Neuronal stem cell (in vitro differentiated cells): ENCODE measurements at regions not wholly inside any gene's neighbourhood (a gene's known extent, or its start where the extent isn't known, plus 50 kb on each side); places are given as distances from the start of the nearest gene placed in this dataset.

Source experiments
- DNase-seq: peaks from one replicate; pipeline ENCODE4 v3.0.0-alpha.2; 2013; ENCODE audit warnings: low spot score
- H2AFZ ChIP-seq: one replicate; pipeline ENCODE4 v1.6.1; 2013; ENCODE audit warnings: mild to moderate bottlenecking, low read length, inconsistent platforms
- H2AK5ac ChIP-seq: 2 replicates; pipeline ENCODE4 v1.6.1; 2013; ENCODE audit warnings: low read depth, mild to moderate bottlenecking, inconsistent platforms, low read length, moderate library complexity, mixed read lengths
- H2BK120ac ChIP-seq: 2 replicates; pipeline ENCODE4 v1.6.1; 2013; ENCODE audit warnings: low read depth, mild to moderate bottlenecking, inconsistent platforms, low read length, moderate library complexity, mixed read lengths
- H2BK12ac ChIP-seq: one replicate; pipeline ENCODE4 v1.6.1; 2013; ENCODE audit warnings: low read length, inconsistent platforms
- H2BK15ac ChIP-seq: 2 replicates; pipeline ENCODE4 v1.6.1; 2013; ENCODE audit warnings: mild to moderate bottlenecking, low read length, inconsistent platforms, mixed read lengths
- H2BK5ac ChIP-seq: one replicate; pipeline ENCODE4 v1.6.1; 2013; ENCODE audit warnings: inconsistent platforms, mild to moderate bottlenecking, low read length, moderate library complexity
- H3K14ac ChIP-seq: one replicate; pipeline ENCODE4 v1.6.1; 2013; ENCODE audit warnings: low read length, inconsistent platforms
- H3K18ac ChIP-seq: 2 replicates; pipeline ENCODE4 v1.6.1; 2013; ENCODE audit warnings: low read length, inconsistent platforms
- H3K23ac ChIP-seq: 2 replicates; pipeline ENCODE4 v1.6.1; 2013; ENCODE audit warnings: low read depth, mild to moderate bottlenecking, mixed read lengths, low read length, inconsistent platforms; ENCODE audit not compliant: poor library complexity
- H3K27ac ChIP-seq: replicated peaks from 3 replicates; pipeline ENCODE4 v1.5.1; 2013; ENCODE audit warnings: low read length, inconsistent platforms
- H3K27me3 ChIP-seq, 3 experiments: 2 replicates each; pipeline ENCODE4 v1.6.1; 2013; ENCODE audit warnings: low read length in 3 of 3, mild to moderate bottlenecking in 2 of 3, inconsistent platforms in 1 of 3, low read depth in 1 of 3, mixed read lengths in 1 of 3, moderate library complexity in 1 of 3; ENCODE audit not compliant: control insufficient read depth in 3 of 3, insufficient read depth in 3 of 3
- H3K36me3 ChIP-seq, 2 donors: replicated peaks in 1 of 2; 2 replicates each; pipeline ENCODE4 v1.6.1; 2013; ENCODE audit warnings: low read length in 2 of 2; ENCODE audit not compliant: control insufficient read depth in 2 of 2, insufficient read depth in 2 of 2
- H3K4ac ChIP-seq: 2 replicates; pipeline ENCODE4 v1.6.1; 2013; ENCODE audit warnings: inconsistent platforms, mild to moderate bottlenecking, low read length, moderate library complexity
- H3K4me1 ChIP-seq, 2 donors: 1 replicate in 1 of 2; 2 replicates in 1 of 2; pipeline ENCODE4 v1.6.1; 2013; ENCODE audit warnings: low read length in 2 of 2, low read depth in 1 of 2; ENCODE audit not compliant: control insufficient read depth in 2 of 2, insufficient read depth in 1 of 2
- H3K4me2 ChIP-seq: one replicate; pipeline ENCODE4 v1.6.1; 2013; ENCODE audit warnings: mild to moderate bottlenecking, low read length, inconsistent platforms; ENCODE audit not compliant: insufficient read depth, poor library complexity, severe bottlenecking
- H3K4me3 ChIP-seq, 2 donors: 2 replicates each; pipeline ENCODE4 v1.5.1; 2013; ENCODE audit warnings: low read length in 2 of 2, mild to moderate bottlenecking in 2 of 2, inconsistent platforms in 1 of 2, moderate library complexity in 1 of 2
- H3K79me1 ChIP-seq: one replicate; pipeline ENCODE4 v1.6.1; 2013; ENCODE audit warnings: low read depth, mild to moderate bottlenecking, inconsistent platforms, low read length, moderate library complexity
- H3K9ac ChIP-seq: one replicate; pipeline ENCODE4 v1.6.1; 2013; ENCODE audit warnings: mild to moderate bottlenecking, low read depth, low read length, inconsistent platforms; ENCODE audit not compliant: poor library complexity
- H3K9me3 ChIP-seq, 2 donors: replicated peaks in 1 of 2; 2 replicates each; pipeline versions ENCODE3 to v1.6.1; 2013; ENCODE audit warnings: low read length in 2 of 2, mild to moderate bottlenecking in 2 of 2, inconsistent platforms in 1 of 2, low read depth in 1 of 2, mixed read lengths in 1 of 2, moderate library complexity in 1 of 2; ENCODE audit not compliant: control insufficient read depth in 2 of 2, insufficient read depth in 1 of 2
- H4K8ac ChIP-seq: one replicate; pipeline ENCODE4 v1.6.1; 2013; ENCODE audit warnings: low read depth, mild to moderate bottlenecking, inconsistent platforms, low read length, moderate library complexity
- H4K91ac ChIP-seq: one replicate; pipeline ENCODE4 v1.6.1; 2013; ENCODE audit warnings: low read length, low read depth, mild to moderate bottlenecking, inconsistent platforms; ENCODE audit not compliant: poor library complexity
- WGBS, 2 donors: extraction: QIAGEN DNeasy Blood & Tissue Kit; methylation state at CpG; one replicate each; pipeline ENCODE4 v1.1.7; 2013; ENCODE audit warnings: missing lambda C conversion rate in 2 of 2, mixed read lengths in 1 of 2; ENCODE audit not compliant: insufficient read length in 2 of 2, insufficient replicate concordance in 1 of 2; ENCODE audit errors: extremely low coverage in 2 of 2; 5-methylcytosine and 5-hydroxymethylcytosine counted together

DNA sequence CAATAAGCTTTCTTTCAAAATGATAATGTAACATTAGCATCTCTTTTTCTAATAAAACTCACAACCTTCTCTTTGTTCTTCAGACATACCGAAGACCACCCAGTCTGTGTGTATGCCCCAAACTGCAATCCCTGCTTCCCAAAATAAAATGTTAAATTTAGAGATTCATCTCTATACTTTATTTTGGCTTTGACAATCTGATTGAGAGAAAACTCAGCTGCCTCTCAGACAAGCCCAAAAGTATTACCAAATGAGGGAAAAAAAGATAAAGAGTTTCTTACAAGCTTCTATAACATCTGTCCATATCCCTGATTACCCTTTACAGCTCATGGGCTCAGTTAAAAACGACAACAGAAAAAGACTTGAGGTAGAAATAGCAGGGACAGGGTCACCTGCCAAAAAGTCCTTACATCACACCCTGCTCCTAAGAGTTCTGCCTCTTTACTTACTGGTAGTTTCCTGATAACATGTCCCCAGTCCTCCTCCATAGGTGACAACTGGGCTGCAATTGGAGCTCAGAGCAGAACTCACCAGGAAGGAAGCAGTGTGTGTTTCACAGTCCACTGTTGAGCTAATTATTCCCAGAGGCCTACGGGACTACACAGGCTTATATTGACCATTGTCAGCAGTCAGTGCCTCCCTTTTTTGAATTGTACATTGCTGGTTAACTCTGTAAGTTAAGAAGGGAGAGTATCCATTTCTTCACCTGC is 70.9 kb upstream of the FAM9C start:
- H3K9me3 ChIP-seq: peaks cover 0 to 2% of the 10 kb centered on the region in 2 donors
- H3K4me3 ChIP-seq: no peak overlapping the region
- no peak overlapping the region for H4K8ac ChIP-seq
- no peaks in the 10 kb centered on the region for H3K36me3 ChIP-seq
- no peaks in the 10 kb centered on the region for H3K27me3 ChIP-seq
- no peaks in the 10 kb centered on the region for H3K79me1 ChIP-seq
- H2BK12ac ChIP-seq: no peak overlapping the region
- DNase-seq: no peak
- H2BK120ac ChIP-seq: no peak overlapping the region
- no peak overlapping the region for H3K4me2 ChIP-seq
- no peak overlapping the region for H3K14ac ChIP-seq
- no peak overlapping the region for H2BK15ac ChIP-seq
- H3K4ac ChIP-seq: no peak overlapping the region
- no peak overlapping the region for H2AK5ac ChIP-seq
- no peak overlapping the region for H2AFZ ChIP-seq
- peaks cover 0 to 2% of the 10 kb centered on the region in 2 donors for H3K4me1 ChIP-seq
- no peak overlapping the region for H2BK5ac ChIP-seq
- no peak overlapping the region for H4K91ac ChIP-seq
- WGBS, 2 donors: no CpG with 5 or more reads among the region's 3 CpGs
- no peak overlapping the region for H3K9ac ChIP-seq
- H3K18ac ChIP-seq: no peak overlapping the region
- no peak overlapping the region for H3K23ac ChIP-seq
- no peak overlapping the region for H3K27ac ChIP-seq

DNA sequence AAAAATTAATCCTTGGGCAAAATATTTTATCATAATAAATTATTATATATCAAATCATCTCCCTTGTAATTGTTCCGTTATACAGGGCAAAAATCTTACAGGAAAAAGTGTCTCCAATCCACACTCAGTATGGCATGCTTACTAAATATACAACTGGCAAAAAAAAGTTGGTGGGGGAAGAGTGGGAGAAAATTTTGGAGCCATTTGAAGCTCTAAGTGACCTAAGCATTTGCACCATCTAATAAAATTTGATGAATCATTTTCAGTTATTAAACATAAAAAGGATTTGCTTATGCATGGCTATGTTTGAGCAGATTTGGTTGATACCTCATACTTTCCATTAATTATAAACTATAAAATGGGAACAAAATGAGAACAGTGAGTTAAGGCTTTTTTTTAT is 68.1 kb upstream of the FAM9C start:
- H2AFZ ChIP-seq: no peak overlapping the region
- no peak overlapping the region for H4K91ac ChIP-seq
- peaks cover 0 to 2% of the 10 kb centered on the region in 2 donors for H3K9me3 ChIP-seq
- H2BK120ac ChIP-seq: no peak overlapping the region
- H2AK5ac ChIP-seq: no peak overlapping the region
- H3K79me1 ChIP-seq: no peaks in the 10 kb centered on the region
- H4K8ac ChIP-seq: no peak overlapping the region
- H3K9ac ChIP-seq: no peak overlapping the region
- no peak overlapping the region for H3K4me3 ChIP-seq
- no peak overlapping the region for H2BK12ac ChIP-seq
- no peak overlapping the region for H2BK15ac ChIP-seq
- no peaks in the 10 kb centered on the region for H3K27me3 ChIP-seq
- H3K4me1 ChIP-seq: no peaks in the 10 kb centered on the region
- WGBS, 2 donors: no CpG with 5 or more reads among the region's 1 CpG
- H2BK5ac ChIP-seq: no peak overlapping the region
- H3K18ac ChIP-seq: no peak overlapping the region
- H3K36me3 ChIP-seq: no peaks in the 10 kb centered on the region
- H3K4ac ChIP-seq: no peak overlapping the region
- H3K23ac ChIP-seq: no peak overlapping the region
- no peak overlapping the region for H3K27ac ChIP-seq
- no peak for DNase-seq
- no peak overlapping the region for H3K4me2 ChIP-seq
- H3K14ac ChIP-seq: no peak overlapping the region

DNA sequence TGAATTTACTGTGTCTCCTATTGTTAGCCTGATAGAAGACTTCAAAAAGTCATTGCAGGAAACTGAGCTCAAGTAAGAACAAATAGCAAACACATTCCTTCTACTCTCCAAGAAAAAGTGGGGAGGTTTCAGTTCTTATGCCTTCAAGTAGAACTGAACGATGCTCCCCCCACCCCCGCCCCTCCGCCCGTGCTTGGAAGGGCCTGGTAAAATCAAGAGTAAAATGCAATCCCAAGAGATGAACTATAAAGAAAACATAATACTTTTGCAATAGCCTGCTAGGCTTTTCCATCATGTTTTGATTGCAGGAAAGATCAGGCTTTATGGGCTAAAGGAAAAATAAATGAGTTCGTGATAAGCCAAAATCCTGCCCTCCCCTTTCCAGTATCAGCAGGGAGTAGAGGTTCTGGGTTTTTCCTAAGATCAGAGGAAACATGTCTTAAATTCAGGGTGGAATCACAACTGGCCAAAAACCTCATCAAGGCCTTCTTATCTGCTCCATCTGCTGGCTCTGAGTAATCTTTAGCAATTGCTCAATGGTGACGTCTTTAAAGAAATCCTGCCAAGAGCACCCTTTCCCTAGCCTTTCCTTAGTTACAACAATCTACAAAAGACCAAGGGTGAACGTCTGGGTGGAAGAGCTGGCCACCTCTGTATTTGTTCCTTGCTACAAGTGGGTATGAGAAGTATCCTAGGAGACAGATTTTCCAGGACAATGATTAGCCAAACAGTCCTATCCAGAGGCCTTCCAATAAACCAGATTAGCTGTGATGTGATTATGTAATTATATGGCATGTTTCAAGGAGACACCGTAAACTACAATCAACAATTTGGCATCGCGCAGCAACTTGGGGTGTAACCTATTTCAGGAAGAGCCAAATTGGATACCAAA is 66.3 kb upstream of the FAM9C start:
- Histone ChIP-seq H3K4me2 (no peak overlapping the region), H3K4me1 (no peaks in the 10 kb centered on the region), H2AK5ac (no peak overlapping the region), H3K79me1 (no peaks in the 10 kb centered on the region), H4K91ac (no peak overlapping the region), H3K4ac (no peak overlapping the region), H3K27me3 (no peaks in the 10 kb centered on the region), H3K9ac (no peak overlapping the region), H3K14ac (no peak overlapping the region), H3K4me3 (no peak overlapping the region), H2BK120ac (no peak overlapping the region), H4K8ac (no peak overlapping the region), H3K18ac (no peak overlapping the region), H2AFZ (peak overlapping the region; percentile 51), H3K27ac (no peak overlapping the region), H2BK15ac (no peak overlapping the region), H2BK12ac (no peak overlapping the region), H3K9me3 (peaks cover 0 to 2% of the 10 kb centered on the region in 2 donors), H3K23ac (no peak overlapping the region), H3K36me3 (no peaks in the 10 kb centered on the region), H2BK5ac (no peak overlapping the region)
- WGBS, 2 donors: no CpG with 5 or more reads among the region's 10 CpGs
- DNase-seq: no peak

DNA sequence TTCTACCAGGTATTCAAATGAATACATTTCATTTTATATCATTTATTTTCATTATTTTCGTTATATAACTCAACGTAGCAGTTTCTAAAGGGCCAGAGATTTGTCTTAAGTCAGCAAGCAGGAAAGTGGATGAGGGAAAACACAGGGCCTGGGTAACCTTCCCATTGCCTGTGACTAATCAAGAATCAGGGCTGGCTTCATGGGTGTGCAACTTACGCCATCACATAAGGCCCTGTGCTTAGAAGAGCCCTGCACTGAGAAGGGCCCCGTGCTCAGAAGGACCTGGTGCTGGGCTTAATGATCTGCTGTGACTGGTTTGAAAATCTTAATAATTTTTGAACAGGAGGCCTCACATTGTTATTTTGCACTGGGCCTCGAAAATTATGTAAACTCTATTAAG is 65.4 kb upstream of the FAM9C start:
- Histone ChIP-seq H3K4me3 (no peak overlapping the region), H3K9ac (no peak overlapping the region), H3K23ac (no peak overlapping the region), H3K27ac (no peak overlapping the region), H3K14ac (no peak overlapping the region), H4K8ac (no peak overlapping the region), H4K91ac (no peak overlapping the region), H2AK5ac (no peak overlapping the region), H2BK120ac (no peak overlapping the region), H3K4me2 (no peak overlapping the region), H3K18ac (no peak overlapping the region), H3K36me3 (no peaks in the 10 kb centered on the region), H3K4me1 (no peaks in the 10 kb centered on the region), H3K4ac (no peak overlapping the region), H3K27me3 (no peaks in the 10 kb centered on the region), H2BK5ac (no peak overlapping the region), H2BK15ac (no peak overlapping the region), H3K79me1 (no peaks in the 10 kb centered on the region), H3K9me3 (peaks cover 0 to 2% of the 10 kb centered on the region in 2 donors), H2BK12ac (no peak overlapping the region), H2AFZ (no peak overlapping the region)
- no CpG with 5 or more reads among the region's 5 CpGs for WGBS, 2 donors
- no peak for DNase-seq
